ENCODE measurements at regions not wholly inside any gene's neighbourhood (a gene's known extent, or its start where the extent isn't known, plus 50 kb on each side); places are given as distances from the start of the nearest gene placed in this dataset.

DNA sequence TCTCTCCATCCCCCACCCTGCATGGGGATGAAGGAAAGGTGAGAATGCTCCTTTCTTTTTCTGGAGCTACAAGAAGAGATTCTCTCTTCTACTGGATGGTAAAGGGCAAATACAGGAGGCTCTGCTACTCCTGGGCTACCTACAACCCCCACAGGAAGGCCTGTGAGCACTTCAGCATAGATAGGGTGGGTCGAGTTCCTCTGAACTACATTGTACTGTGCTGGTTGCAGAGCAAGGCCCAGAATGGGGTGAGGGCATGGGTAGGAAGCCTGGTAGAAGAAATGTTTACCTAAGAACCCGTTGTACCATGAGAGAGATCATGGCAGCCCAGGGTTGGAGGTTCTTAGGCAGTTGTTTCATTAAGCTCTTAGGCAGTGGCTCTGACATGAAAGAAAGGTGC, 510.4 kb downstream of the MID1IP1 start:
- Histone ChIP-seq H3K79me2 (ENCODE audit: control insufficient read depth, low read length) (no peaks in the 10 kb centered on the region), H3K4me3 (ENCODE audit: low read length) (no peak overlapping the region), H4K20me1 (ENCODE audit: control insufficient read depth, insufficient read depth, low read depth, low read length) (no peaks in the 10 kb centered on the region), H3K4me1 (ENCODE audit: control insufficient read depth, low read length) (no peaks in the 10 kb centered on the region), H3K27me3 (ENCODE audit: control insufficient read depth, low read length) (no peaks in the 10 kb centered on the region), H3K27ac (ENCODE audit: low read depth, low read length) (no peak overlapping the region), H3K9me2 (replicated peaks; ENCODE audit: control insufficient read depth, low read length) (no peaks in the 10 kb centered on the region), H3K9me3 (ENCODE audit: control insufficient read depth, insufficient read depth, low read length) (no peaks in the 10 kb centered on the region), H3K36me3 (ENCODE audit: control insufficient read depth, low read length) (no peaks in the 10 kb centered on the region), H3K4me2 (ENCODE audit: low read length) (no peak overlapping the region), H3F3A (ENCODE audit: control insufficient read depth, insufficient read depth) (no peaks in the 10 kb centered on the region)
- TF ChIP-seq, protein P1, sequence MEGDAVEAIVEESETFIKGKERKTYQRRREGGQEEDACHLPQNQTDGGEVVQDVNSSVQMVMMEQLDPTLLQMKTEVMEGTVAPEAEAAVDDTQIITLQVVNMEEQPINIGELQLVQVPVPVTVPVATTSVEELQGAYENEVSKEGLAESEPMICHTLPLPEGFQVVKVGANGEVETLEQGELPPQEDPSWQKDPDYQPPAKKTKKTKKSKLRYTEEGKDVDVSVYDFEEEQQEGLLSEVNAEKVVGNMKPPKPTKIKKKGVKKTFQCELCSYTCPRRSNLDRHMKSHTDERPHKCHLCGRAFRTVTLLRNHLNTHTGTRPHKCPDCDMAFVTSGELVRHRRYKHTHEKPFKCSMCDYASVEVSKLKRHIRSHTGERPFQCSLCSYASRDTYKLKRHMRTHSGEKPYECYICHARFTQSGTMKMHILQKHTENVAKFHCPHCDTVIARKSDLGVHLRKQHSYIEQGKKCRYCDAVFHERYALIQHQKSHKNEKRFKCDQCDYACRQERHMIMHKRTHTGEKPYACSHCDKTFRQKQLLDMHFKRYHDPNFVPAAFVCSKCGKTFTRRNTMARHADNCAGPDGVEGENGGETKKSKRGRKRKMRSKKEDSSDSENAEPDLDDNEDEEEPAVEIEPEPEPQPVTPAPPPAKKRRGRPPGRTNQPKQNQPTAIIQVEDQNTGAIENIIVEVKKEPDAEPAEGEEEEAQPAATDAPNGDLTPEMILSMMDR (IDR thresholded peaks at IDR 0.05; ENCODE audit: low read depth, low read length, poor library complexity, severe bottlenecking) = no peak
- no peak for TF ChIP-seq EZH2phosphoT487 (IDR thresholded peaks at IDR 0.05; ENCODE audit: borderline replicate concordance, low read length)

DNA sequence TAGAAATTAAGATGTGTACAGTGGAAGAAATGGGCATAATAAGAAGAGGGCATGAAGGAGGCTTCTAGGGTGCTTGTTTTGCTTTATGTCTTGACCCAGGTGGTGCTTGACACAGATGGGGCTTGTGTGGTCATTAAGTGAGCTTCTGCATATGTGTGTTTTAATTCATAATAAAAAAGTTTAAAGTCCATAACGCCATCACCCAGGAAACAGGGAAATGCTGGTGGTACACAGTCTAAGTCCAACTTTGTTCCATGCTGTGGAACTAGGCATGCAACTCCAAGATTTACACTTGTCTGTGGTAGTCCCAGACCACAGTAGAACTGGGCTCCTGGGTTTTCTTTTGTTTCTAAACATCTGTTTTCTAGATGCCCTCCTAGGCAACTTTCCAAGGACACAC, 511.9 kb downstream of the MID1IP1 start:
- H3K4me1 ChIP-seq (ENCODE audit: control insufficient read depth, low read length) = no peaks in the 10 kb centered on the region
- H3K9me2 ChIP-seq (replicated peaks; ENCODE audit: control insufficient read depth, low read length) = no peaks in the 10 kb centered on the region
- no peaks in the 10 kb centered on the region for H3K36me3 ChIP-seq (ENCODE audit: control insufficient read depth, low read length)
- H3F3A ChIP-seq (ENCODE audit: control insufficient read depth, insufficient read depth) = no peaks in the 10 kb centered on the region
- H3K27ac ChIP-seq (ENCODE audit: low read depth, low read length) = no peak overlapping the region
- no peaks in the 10 kb centered on the region for H3K79me2 ChIP-seq (ENCODE audit: control insufficient read depth, low read length)
- no peaks in the 10 kb centered on the region for H3K27me3 ChIP-seq (ENCODE audit: control insufficient read depth, low read length)
- H3K4me2 ChIP-seq (ENCODE audit: low read length) = no peak overlapping the region
- H4K20me1 ChIP-seq (ENCODE audit: control insufficient read depth, insufficient read depth, low read depth, low read length) = no peaks in the 10 kb centered on the region
- no peak overlapping the region for H3K4me3 ChIP-seq (ENCODE audit: low read length)
- no peaks in the 10 kb centered on the region for H3K9me3 ChIP-seq (ENCODE audit: control insufficient read depth, insufficient read depth, low read length)
- TF ChIP-seq, protein P1 (IDR thresholded peaks at IDR 0.05; ENCODE audit: low read depth, low read length, poor library complexity, severe bottlenecking) = no peak
- TF ChIP-seq EZH2phosphoT487 (IDR thresholded peaks at IDR 0.05; ENCODE audit: borderline replicate concordance, low read length) = no peak

DNA sequence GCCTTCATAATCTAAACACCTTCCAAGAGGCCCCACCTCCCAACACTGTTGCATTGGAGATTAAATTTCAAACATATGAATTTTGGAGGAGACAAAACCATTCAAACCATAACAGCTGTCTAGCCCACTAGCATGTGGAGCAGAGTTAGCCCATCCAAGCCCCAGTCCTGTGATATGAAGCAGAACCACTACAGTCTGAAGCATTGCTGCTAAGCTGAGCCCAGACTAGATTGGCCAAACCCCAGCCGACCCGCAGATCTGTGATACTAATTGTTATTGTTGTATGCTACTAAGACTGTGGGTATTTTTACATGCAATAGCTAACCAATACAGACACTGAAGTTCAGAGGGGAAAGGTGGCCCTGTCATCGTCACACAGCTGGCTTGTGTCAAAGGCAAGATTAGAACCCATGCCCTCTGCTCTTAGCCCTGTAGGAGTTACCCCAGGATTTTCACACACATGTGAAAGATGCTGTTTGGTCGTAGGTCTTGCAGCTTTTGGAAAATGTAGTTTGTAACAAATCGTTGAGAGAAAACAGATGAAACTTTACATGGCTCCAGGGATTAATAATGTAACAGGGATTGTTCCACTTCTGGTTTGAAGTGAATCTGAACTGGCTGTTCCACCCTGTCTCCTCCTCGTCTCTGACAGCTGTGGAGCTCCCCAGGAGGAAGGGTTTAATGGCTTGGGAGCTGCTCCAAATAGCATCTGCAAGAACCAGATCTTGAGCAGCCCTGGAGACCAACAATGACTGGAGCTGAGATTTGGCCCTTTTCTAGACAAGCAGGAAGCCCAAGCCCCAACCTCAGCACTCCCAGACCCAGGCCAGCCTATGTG, 517.5 kb downstream of the MID1IP1 start:
- Histone ChIP-seq H3K36me3 (ENCODE audit: control insufficient read depth, low read length) (no peaks in the 10 kb centered on the region), H3K27ac (ENCODE audit: low read depth, low read length) (no peak overlapping the region), H3K27me3 (ENCODE audit: control insufficient read depth, low read length) (no peaks in the 10 kb centered on the region), H3K4me1 (ENCODE audit: control insufficient read depth, low read length) (no peaks in the 10 kb centered on the region), H3K79me2 (ENCODE audit: control insufficient read depth, low read length) (no peaks in the 10 kb centered on the region), H3F3A (ENCODE audit: control insufficient read depth, insufficient read depth) (no peaks in the 10 kb centered on the region), H3K9me3 (ENCODE audit: control insufficient read depth, insufficient read depth, low read length) (no peaks in the 10 kb centered on the region), H3K4me3 (ENCODE audit: low read length) (no peak overlapping the region), H3K9me2 (replicated peaks; ENCODE audit: control insufficient read depth, low read length) (no peaks in the 10 kb centered on the region), H3K4me2 (ENCODE audit: low read length) (no peak overlapping the region), H4K20me1 (ENCODE audit: control insufficient read depth, insufficient read depth, low read depth, low read length) (no peaks in the 10 kb centered on the region)
- TF ChIP-seq, protein P1 (IDR thresholded peaks at IDR 0.05; ENCODE audit: low read depth, low read length, poor library complexity, severe bottlenecking) = no peak
- TF ChIP-seq EZH2phosphoT487 (IDR thresholded peaks at IDR 0.05; ENCODE audit: borderline replicate concordance, low read length) = no peak

Data from DOHH2 (cell line).